Hypothalamus (tissue), 51 donors: ENCODE measurements at regions not wholly inside any gene's neighbourhood (a gene's known extent, or its start where the extent isn't known, plus 50 kb on each side); places are given as distances from the start of the nearest gene placed in this dataset.
"Not testable (repeated sequence)": the region's sequence is repeated elsewhere in the genome, so short reads cannot be mapped to it uniquely, and the experiment has no call there.

Experiments used
- DNase-seq, 51 donors: peaks; one replicate each; lab custom pipeline; 2025; lab: John Stamatoyannopoulos, UW

DNA sequence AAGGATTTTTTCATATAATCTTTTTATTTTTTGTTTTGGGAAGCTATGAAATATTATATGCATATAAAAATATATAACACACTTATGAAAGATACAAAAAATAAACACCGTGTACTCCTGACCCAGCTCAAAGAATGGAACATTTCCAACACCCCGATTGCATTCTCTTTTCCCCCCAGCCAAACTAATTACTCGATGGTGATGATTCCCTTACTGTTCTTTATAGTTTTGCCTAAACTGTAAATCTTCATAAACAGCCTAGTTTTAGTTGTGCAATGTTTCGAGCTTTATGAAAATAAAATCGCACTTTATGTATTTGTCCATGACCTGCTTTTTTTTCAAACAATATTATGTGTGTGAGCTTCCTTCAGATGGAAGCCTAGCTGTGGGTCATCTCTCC is 352.0 kb upstream of the KAZN start:
- no peak for DNase-seq

DNA sequence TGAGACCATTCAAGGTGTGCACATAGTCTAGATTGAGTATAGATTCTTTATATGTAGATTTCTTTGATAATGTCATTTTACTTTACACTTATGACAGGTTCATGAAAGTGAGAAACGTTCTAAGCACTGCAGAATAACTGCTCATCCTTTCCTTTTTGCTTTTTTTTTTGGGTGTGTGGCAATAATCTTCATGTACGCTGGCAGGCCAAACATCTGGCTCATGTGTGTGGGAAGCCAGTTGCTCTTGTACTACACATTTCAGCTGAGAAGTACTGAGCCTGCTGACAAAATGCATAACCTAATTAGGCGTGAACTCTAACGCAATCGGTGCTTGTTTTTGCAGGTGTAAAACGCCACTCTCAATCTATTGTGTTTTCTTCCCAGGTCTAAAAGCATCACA is 350.8 kb upstream of the KAZN start:
- DNase-seq: no peak

DNA sequence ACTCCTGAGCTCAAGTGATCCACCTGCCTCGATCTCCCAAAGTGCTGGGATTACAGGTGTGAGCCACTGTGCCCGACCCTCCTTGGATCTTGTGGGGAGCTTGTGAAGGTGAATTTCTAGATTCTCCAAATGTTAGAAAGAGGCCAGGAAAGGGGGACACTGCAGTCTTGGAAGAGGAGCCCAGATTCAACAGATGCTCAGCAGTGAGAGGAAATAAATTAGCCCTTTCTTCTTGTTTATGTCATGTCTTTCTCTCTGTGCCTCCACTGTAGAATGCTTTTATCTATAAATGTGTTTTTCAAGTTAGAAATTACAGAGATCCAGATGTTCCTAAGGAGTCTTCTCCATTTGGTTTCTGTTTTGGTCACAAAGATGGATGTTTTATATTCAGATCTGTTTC is 346.6 kb upstream of the KAZN start:
- no peak for DNase-seq

DNA sequence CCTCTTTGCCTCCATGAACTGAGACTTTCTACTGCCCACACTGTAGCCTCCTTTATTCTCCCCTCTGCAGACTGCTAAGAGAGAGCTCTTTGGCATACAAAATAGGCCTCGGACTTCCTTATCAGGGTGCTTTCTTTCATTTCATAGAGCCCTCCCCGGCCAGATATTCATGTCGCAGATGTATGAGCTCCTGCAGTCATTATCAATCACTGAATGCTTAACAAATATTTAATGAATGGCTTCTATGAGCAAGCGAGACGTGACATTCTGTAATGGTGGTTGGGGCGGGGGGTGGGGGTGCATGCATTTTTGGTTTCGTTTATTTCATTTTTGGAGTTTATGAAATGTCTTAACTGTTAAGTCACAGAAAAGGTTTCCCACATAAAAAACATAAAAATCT is 344.8 kb upstream of the KAZN start:
- DNase-seq: peak in 1 of 51 donors; percentile 30

DNA sequence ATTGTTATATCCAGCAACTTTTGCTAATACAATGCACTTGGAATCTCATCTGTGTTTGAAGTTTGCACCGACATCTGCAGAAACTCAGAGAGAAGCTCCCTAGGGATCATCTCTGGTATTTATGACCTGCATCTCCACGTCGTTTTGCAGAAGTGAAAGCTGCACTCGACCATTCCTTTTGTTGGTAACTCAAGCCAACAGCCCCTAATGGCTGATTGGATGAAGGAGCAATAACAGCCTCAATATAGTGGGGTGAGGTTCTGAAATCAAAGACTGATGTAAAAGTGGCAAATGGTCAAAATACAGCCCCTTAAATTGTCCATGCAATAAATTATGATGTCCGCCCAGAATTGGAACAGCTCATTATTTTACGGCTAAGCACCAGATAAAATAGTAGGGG is 344.2 kb upstream of the KAZN start:
- DNase-seq: no peak

DNA sequence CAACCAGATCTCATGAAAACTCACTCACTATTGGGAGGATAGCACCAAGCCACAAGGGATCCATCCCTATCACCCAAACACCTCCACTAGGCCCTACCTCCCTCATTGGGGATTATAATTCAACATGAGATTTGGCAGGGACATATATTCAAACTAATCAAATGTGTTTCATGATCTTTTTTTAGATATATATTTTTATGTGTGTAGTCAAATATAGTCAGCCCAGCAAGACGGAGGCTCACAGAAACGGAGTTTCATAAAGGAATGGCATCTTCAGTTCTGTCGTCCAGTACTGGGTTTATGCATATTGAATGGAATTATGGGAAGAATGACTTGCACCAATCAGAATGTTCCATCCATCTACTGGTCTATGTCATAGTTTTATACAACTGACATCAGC is 343.3 kb upstream of the KAZN start:
- no peak for DNase-seq

DNA sequence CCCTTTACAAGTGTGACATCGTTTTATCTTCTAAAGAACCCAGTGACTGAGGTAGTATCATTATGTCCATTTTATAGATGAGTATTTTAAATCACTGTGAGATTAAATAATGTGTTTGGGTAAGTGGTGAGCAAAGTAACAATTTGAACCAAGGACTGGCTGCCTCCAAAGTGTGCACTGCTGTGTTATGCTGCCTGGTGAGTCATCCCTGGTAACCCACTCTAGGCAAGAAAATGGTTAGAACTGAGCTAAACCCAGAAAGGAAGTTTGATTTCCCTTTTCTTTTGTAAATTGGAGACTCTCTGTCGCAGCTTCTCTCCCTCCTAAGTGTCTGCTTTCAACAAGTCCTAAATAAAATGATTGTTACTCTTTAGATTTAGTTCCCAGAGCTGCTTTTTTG is 342.8 kb upstream of the KAZN start:
- peak in 2 of 51 donors; percentile 3 to 37 for DNase-seq

DNA sequence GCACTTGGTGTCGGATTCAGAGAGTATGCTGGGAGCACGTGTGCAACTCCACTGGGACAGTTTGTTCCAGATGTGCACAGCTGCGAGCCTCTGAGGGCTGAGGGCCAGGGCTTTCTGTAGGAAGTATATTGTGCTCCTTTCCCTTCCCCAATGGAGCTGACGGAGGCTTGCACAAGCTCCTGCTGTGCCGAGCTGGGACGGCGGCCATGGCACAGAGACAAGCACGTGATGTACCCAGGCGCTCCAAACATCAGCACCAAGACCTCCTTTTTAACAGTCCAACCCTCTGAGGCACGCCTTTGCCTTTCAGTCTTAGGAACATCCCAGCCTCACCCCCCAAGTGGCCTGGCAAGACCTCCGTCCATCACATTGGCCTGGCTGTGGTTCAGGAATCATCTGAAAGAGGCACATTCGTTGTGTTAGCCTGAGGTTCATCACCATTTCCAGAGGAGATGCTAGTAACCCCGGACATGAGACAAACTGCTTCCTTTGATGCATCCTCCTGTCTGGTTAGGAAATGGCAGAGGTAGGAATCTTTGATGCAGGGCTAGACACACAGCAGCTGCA is 339.2 kb upstream of the KAZN start:
- DNase-seq: peak; percentile 37 to 97 (median 87)

DNA sequence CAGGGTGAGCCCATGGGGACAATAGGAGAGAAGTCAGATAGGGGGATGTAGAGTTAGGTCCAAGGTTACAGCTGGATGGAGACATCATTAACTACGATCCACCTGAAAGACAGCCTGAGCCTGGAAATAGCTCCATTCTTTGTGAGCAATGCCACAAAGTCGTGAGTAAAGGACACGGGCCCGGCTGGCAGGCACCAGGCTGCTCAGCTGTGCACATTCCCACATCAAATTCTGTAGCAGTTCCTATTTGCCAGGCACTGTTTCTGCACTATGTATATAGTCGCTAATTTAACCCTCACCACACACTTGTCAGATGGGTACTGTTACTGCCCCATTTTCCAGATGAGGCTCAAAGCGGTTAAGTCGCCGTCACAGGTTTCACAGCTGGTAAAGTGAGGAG is 338.0 kb upstream of the KAZN start:
- no peak for DNase-seq

DNA sequence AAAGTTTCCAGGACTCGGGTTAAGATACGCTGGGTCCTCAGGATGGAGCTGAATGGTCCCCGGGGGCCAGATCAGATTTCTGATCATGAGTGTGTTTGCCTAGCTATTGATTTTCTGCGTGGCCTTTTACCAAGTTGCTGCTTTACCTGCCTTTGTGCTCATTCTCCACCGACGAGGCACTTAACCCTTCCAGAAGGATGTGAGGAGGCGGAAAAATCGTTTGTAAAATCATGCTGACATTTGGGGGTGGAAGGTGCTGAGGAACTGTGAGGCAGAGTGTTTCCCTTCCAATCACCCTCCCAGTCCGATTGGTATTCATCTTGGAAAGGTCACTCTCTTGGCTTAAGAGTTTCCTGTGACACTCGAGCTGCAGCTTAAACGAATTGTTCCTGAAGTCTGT is 337.1 kb upstream of the KAZN start:
- no peak for DNase-seq

DNA sequence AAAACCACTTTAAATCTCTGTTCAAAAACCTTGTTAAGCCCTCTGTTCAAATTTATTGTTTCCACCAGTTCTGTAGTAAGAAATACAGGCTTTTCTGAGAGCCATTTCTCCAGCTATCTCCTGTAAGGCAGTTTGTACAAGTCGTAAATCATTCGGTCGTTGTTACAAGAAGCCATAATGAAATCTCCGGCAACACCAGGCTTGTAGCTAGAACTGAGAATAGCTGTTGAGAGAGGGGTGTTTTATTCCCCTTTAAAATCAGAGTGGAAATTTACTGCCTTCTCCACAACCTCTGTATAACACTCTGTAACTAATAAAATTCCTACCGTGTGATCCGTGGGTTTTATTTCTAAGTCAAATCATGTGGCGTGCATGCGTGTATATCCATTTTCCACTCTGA is 335.8 kb upstream of the KAZN start:
- DNase-seq: no peak

DNA sequence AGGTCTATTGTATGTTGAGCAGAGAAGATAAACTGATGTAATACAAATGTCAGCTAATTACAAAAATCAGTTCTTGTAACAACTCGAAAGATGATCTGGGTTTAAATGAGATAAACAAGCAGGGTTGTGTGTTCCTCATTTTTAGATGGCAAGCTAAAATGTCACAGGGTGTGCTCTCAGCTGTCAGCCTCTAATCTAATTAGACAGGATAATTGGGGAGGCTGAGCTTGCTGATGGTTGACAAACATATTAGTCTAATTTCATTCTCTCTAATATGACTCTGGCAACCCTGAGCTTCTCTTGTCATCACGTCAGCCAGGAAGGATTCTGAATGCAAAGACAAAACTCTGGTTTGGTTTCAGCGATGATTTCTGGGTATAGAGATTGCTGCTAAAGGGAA is 335.3 kb upstream of the KAZN start:
- no peak for DNase-seq

DNA sequence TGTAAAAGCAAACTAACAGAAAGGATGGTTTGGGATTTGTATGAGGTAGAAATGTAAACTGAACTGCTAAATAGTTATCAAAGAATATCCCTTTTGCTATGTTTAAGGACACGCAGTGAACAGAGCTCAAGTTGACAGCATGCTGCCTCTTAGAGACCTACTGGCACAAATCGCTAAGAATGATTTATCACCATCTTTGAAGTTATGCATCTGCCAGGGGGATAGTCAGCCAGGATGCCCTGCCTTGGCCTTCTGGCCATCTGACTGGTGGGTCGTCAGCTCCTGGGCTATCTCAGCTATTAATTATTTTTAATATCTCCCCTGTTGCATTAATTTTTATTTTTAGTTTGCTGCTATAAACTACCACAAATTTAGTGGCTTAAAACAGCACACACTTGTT is 334.8 kb upstream of the KAZN start:
- DNase-seq: no peak

DNA sequence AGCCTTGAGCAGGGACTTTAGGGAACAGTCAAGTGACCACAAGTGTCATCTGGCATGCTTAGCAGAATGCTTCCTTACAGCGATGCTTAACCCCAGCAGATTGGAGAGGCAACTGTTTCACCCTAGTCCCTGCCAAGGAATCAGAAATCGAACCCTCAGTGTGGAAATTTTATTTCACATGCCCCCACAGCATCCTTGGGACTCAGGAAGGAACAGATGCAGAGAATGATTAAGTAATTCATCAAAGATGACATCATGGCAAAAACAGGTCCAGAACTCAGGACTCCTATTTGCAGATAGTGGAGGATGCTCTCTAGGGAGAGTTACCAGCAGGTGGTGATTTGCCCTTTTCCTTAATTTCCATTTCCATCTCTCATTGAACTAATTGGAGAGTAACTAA is 333.0 kb upstream of the KAZN start:
- no peak for DNase-seq

DNA sequence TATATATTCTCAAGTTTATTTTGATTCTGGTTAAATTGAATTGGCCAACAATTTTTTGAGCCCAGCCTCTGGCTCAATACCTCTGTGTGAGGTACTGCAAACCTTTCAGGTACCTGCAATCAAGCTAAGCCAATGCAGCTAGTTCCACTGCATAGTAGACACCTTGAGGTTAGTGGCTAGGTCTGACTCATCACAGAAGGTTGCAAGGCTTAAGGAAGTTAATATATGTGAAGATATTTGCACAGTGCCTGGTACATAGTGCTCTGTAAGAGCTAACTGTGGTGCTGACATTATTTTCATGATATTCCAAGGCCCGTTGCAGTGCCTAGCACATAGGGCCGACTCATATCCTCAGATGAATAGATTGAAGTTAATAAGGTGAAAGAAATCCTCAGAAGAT is 330.5 kb upstream of the KAZN start:
- no peak for DNase-seq

DNA sequence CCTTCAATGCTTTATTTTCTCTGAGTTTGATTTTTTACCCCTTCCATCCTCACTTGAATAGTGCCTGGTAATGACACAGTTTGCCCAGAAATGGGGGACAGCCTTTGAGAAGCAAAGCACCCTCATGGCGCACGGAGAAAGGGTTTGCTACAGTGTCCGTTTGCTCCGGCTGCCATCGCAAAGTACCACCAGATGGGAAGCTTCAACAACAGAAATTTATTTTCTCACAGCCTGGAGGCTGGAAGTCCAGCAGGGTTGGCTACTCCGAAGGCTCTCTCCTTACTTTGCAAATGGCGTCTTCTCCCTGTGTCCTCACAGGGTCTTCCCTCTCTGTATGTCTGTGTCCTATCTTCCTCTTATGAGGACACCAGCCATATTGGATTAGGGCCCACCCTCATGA is 327.7 kb upstream of the KAZN start:
- no peak for DNase-seq

DNA sequence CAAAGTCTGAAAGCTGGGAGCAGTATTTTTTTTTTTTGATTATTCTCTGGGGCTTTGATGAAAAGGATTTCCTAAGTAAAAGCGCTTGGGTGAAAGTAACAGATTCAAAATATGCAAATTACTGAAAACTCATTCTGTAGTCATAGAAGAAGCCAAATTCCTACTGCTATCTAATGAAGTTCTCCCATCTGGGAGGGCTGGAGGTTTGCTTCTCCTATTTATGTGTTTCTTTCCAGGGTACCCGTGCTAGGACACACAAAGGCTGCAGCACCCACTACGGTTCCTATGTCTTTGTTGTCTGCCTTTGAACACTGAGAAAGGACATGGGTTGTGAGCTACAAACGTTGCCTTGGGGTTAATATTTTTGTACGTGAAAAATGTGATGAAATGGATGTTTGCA is 324.7 kb upstream of the KAZN start:
- no peak for DNase-seq

DNA sequence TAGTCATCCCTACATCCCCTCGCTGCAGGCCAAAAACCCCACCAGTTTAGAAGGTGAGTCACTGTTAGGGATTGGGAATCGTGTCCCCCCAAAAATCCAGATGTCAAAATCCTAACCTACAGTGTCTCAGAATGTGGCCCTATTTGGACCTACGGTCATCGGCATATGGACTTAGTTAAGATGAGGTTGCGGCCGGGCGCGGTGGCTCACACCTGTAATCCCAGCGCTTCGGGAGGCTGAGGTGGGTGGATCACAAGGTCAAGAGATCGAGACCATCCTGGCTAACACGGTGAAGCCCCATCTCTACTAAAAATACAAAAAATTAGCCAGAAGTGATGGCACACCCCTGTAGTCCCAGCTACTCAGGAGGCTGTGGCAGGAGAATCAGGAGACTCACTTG is 318.6 kb upstream of the KAZN start:
- not testable (repeated sequence) for DNase-seq

DNA sequence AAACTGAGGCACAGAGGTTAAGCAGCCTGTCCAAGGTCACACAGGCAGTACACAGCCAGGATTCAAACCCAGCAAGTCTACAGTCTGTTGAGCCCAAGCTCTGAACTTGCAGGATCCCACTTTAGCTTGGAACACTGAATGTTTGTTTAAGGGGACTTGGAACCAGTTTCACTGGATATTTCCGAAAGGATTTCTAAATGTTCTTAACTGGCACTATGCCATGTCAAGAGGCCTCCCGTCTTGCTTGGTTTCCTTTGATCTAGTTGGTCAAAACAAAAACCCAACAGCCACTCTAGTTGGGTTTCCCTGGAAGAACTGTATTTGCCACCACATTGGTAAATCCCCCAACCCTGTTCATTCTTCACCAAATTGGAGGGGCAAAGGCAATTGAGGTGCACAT is 317.6 kb upstream of the KAZN start:
- DNase-seq: no peak

DNA sequence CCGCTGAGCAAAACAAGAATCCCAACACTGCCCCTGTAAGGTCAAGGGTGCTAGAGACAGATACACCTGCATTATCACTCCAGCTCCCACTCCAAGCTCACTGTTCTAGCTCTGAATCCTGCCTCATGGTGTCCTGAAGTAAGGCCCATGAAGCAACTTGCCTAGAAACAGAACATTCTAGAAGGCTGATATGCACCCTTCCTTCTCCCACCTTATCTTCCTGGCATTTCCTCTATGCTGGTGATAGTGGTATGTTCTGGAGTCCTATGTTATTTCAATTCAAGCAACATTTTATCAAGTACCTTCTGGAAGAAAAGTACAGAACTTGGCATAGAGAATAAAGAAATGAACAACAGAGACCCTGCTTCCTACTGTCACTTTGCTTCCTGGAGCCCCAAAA is 317.1 kb upstream of the KAZN start:
- no peak for DNase-seq

DNA sequence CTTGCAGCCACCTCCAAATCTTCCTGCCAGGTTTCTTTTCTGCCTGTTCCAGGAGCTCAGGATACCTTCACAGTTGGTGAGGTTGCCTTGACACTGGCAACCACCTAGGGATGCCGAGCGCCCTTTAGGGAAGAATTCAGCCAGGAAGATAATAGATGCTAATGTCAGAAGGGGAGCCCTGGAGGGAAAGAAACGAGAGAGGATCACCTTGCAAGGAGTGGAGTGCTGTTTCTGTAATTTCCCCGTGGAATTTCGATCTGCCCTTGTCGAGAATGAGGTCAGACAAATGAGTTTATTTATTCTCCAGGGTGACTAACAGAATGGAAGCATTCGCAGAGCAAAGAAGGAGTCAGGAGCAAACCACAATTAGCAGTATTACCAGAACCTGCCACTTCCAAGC is 315.8 kb upstream of the KAZN start:
- no peak for DNase-seq

DNA sequence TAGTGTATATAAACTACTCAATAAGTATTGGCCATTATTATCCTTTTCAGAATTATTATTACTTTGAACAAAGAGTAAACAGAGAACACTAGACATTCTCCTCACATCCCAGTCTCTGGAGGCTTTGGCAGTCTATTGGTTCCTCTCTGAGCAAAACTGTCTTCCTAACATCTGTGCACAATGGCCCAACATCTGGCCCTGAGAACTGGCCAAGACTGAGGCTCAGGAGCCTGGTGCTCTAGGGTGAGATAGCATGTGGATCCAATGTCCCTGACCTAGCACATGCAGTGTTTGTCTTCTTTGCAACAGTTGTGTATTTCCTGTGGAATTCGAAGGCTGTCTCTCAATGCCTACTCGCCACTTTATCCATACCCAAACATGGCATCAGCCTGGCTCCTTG is 313.2 kb upstream of the KAZN start:
- DNase-seq: no peak

DNA sequence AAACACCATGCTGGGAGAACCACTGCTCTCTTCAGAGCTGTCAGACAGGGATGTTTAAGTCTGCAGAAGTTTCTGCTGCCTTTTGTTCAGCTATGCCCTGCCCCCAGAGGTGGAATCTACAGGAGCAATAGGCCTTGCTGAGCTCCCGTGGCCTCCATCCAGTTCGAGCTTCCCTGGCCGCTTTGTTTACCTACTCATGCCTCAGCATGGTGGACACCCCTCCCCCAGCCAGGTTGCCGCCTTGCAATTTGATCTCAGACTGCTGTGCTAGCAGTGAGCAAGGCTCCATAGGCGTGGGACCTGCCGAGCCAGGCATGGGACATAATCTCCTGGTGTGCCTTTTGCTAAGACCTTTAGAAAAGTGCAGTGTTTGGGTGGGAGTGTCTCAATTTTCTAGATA is 307.3 kb upstream of the KAZN start:
- DNase-seq: not testable (repeated sequence)

DNA sequence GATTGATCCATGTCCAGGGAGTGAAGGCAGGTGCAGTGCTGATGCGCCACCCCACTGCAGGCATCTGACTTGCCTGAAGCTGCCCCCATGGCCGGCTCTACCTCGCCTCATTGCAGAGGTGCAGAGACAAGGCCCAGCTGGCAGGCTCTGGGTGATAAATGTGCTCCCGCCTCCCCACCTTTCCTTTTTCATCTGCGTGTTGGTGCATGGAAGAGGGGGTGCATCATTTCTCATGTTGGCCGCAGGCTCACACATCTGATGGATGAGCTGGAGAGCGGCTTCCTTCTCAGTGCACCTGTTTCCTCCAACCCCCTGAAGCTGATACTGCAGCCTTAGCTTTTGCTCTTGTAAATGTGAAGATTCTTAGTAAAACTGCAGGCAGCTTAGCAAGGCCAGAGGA is 306.0 kb upstream of the KAZN start:
- peak in 1 of 51 donors; percentile 12 for DNase-seq
